ENCODE measurements at regions not wholly inside any gene's neighbourhood (a gene's known extent, or its start where the extent isn't known, plus 50 kb on each side); places are given as distances from the start of the nearest gene placed in this dataset.

DNA sequence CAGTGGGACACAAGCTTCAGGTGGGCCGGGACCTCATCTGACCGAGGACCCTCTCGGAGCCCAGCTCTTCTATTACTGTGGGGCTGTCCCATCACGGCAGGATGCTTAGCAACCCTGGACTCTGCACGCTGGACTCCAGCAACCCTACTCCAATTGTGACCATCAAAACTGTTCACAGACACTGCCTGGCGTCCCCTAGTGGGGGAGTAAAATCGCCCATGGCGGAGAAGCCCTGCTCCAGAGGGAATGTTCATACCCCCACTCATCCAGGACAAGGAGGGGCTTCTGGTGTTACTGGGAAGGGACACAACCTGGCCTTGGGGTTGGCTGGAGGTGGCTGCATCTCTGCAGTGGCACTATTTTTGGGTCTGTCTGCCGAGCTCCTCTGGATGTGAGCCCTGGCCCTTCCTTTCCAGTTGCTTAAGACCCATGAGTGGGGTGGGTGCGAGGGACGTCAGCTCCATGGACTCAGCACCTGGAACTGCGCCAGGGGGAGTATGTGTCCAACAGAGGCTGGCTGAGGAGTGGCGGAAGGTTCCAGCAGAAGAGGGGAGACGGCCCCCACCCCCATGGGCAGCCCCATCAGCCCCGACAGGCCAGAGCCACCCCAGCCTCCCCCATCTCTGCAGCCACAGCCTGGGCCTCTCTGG is 103.8 kb downstream of the RFLNA start:
- Mint-ChIP-seq H3K27ac (peak overlapping the region in 1 of 2 donors; percentile 10), H3K36me3 (ENCODE audit: insufficient read depth) (peaks cover 26% of the 10 kb centered on the region), H3K4me1 (ENCODE audit: low read depth in 2 of 2) (peaks cover 10 to 11% of the 10 kb centered on the region in 2 donors), H3K4me3 (no peak overlapping the region), H3K27me3 (no peaks in the 10 kb centered on the region), H3K9me3 (no peaks in the 10 kb centered on the region)
- no peak for DNase-seq
- ATAC-seq (replicated peaks): no peak

- Mint-ChIP-seq H3K9me3 (no peaks in the 10 kb centered on the region), H3K4me1 (ENCODE audit: low read depth in 2 of 2) (peaks cover 7 to 12% of the 10 kb centered on the region in 2 donors), H3K27ac (peak overlapping the region in 1 of 2 donors; percentile 63), H3K36me3 (ENCODE audit: insufficient read depth) (peaks cover 22% of the 10 kb centered on the region), H3K27me3 (no peaks in the 10 kb centered on the region), H3K4me3 (no peak overlapping the region)
- no peak for ATAC-seq (replicated peaks)
- DNase-seq: no peak
Measured at GRCh38 chr12:124397807-124398577, 103.1 kb downstream of the RFLNA start.

DNA sequence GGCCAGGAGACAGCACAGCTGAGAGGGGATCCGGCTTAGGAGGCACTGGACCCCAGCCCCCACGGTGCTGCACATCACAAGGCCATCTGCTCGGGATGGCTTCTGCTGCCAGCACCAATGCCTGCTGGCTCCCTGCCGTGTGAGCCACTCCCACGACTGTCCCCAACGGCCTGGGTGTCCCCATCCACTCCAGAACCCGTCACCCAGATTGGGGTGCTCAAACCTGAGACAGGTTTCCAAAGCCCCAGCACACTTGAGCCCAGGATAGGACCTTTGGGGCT is 102.4 kb downstream of the RFLNA start:
- no peak overlapping the region for H3K4me3 Mint-ChIP-seq
- no peak for ATAC-seq (replicated peaks)
- H3K27ac Mint-ChIP-seq: peak overlapping the region in 1 of 2 donors; percentile 63
- H3K27me3 Mint-ChIP-seq: no peaks in the 10 kb centered on the region
- peaks cover 24% of the 10 kb centered on the region for H3K36me3 Mint-ChIP-seq (ENCODE audit: insufficient read depth)
- H3K9me3 Mint-ChIP-seq: no peaks in the 10 kb centered on the region
- H3K4me1 Mint-ChIP-seq (ENCODE audit: low read depth in 2 of 2): peaks cover 7 to 12% of the 10 kb centered on the region in 2 donors
- no peak for DNase-seq

DNA sequence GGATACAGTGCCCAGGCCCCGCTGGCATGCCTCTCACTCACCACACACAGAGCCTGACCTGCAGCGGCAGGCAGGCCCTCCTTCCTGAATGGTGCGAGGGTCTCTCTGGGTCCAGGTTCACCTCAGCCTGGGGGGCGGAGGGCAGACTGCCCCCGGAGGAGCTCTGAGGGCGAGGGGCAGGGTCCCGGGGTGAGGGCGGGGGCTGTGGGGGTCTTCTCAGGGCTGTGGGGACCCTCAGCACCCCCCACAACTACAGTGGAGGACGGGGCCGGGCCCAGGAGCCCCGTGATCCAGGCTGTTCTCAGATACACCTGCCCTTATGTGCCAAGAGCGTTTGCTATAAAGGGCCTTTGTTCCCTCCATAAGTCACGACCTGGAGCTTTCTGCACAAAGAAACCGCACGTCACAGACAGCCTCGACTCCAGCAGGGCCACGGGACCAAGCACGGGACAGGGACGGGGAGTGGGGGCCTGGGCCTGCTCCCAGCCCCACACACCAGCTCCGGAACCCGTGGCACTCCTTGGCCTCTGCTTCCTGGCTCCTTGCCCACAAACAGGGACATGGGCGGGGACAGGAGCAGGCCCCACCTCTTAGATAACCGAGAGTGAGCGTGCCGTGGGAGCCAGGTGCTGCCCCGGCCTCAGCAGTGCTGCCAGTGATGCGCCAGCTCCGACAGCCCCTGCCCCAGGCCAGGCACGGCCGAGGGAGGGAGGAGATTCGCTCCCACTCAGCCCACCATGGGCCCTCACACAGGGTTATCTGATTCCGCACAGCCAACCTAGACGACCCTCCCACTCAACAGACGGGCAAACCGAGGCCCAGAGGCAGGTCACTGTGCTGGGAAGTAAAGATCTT is 101.9 kb downstream of the RFLNA start:
- Mint-ChIP-seq H3K27ac (peak overlapping the region in 1 of 2 donors; percentile 63), H3K27me3 (no peaks in the 10 kb centered on the region), H3K36me3 (ENCODE audit: insufficient read depth) (peaks cover 21% of the 10 kb centered on the region), H3K9me3 (no peaks in the 10 kb centered on the region), H3K4me1 (ENCODE audit: low read depth in 2 of 2) (peaks cover 10 to 15% of the 10 kb centered on the region in 2 donors), H3K4me3 (no peak overlapping the region)
- DNase-seq (no peak), ATAC-seq (replicated peaks) (no peak)

DNA sequence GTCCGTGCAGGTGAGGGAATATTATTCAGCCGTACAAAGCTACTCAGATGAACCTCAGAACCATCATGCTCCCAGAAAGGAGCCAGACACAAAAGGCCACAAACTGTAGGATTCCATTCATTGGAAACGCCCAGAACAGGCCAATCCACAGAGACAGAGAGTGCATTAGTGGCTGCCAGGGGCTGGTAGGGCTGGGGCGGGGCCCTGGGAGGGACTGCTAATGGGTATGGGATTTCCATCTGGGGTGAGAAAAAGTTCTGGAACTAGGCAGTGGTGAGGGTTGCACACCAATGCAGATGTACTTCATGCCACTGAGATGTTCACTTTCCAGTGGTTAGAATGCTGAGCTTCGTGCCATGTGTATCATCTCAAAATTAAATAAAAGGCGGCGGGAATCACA is 101.1 kb downstream of the RFLNA start:
- Mint-ChIP-seq H3K4me1 (ENCODE audit: low read depth in 2 of 2) (peaks cover 14 to 21% of the 10 kb centered on the region in 2 donors), H3K27me3 (no peaks in the 10 kb centered on the region), H3K27ac (no peak overlapping the region), H3K36me3 (ENCODE audit: insufficient read depth) (peaks cover 27% of the 10 kb centered on the region), H3K4me3 (no peak overlapping the region), H3K9me3 (no peaks in the 10 kb centered on the region)
- DNase-seq (no peak), ATAC-seq (replicated peaks) (no peak)

- Mint-ChIP-seq H3K4me3 (no peak overlapping the region), H3K27me3 (no peaks in the 10 kb centered on the region), H3K9me3 (no peaks in the 10 kb centered on the region), H3K4me1 (ENCODE audit: low read depth in 2 of 2) (peaks cover 14 to 18% of the 10 kb centered on the region in 2 donors), H3K36me3 (ENCODE audit: insufficient read depth) (peaks cover 24% of the 10 kb centered on the region), H3K27ac (no peak overlapping the region)
- DNase-seq: no peak
- no peak for ATAC-seq (replicated peaks)
Measured at GRCh38 chr12:124395284-124395752, 100.4 kb downstream of the RFLNA start.

GRCh38 chr12:124394462-124395128 is 99.7 kb downstream of the RFLNA start:
- Mint-ChIP-seq H3K36me3 (ENCODE audit: insufficient read depth) (peaks cover 24% of the 10 kb centered on the region), H3K27me3 (no peaks in the 10 kb centered on the region), H3K9me3 (no peaks in the 10 kb centered on the region), H3K4me3 (no peak overlapping the region), H3K4me1 (ENCODE audit: low read depth in 2 of 2) (peaks cover 14 to 23% of the 10 kb centered on the region in 2 donors), H3K27ac (peak overlapping the region in 1 of 2 donors; percentile 67)
- ATAC-seq (replicated peaks) (no peak), DNase-seq (no peak)

- Mint-ChIP-seq H3K27me3 (no peaks in the 10 kb centered on the region), H3K4me3 (no peak overlapping the region), H3K4me1 (ENCODE audit: low read depth in 2 of 2) (peaks cover 14 to 19% of the 10 kb centered on the region in 2 donors), H3K27ac (peak overlapping the region in 1 of 2 donors; percentile 67), H3K36me3 (ENCODE audit: insufficient read depth) (peaks cover 18% of the 10 kb centered on the region), H3K9me3 (no peaks in the 10 kb centered on the region)
- DNase-seq: no peak
- ATAC-seq (replicated peaks): no peak
Measured at GRCh38 chr12:124393831-124394230, 98.9 kb downstream of the RFLNA start.

- Mint-ChIP-seq H3K4me3 (no peak overlapping the region), H3K27ac (peak overlapping the region; percentile 67 to 73), H3K36me3 (ENCODE audit: insufficient read depth) (peaks cover 18% of the 10 kb centered on the region), H3K9me3 (no peaks in the 10 kb centered on the region), H3K27me3 (no peaks in the 10 kb centered on the region), H3K4me1 (ENCODE audit: low read depth in 2 of 2) (peaks cover 14 to 19% of the 10 kb centered on the region in 2 donors)
- DNase-seq: no peak
- no peak for ATAC-seq (replicated peaks)
Measured at GRCh38 chr12:124393414-124393790, 98.5 kb downstream of the RFLNA start.

GRCh38 chr12:124392667-124393413 is 97.9 kb downstream of the RFLNA start:
- DNase-seq (no peak), ATAC-seq (replicated peaks) (no peak)
- Mint-ChIP-seq H3K4me1 (ENCODE audit: low read depth in 2 of 2) (peaks cover 14 to 19% of the 10 kb centered on the region in 2 donors), H3K9me3 (no peaks in the 10 kb centered on the region), H3K27ac (peak overlapping the region; percentile 67 to 73), H3K4me3 (no peak overlapping the region), H3K36me3 (ENCODE audit: insufficient read depth) (peaks cover 18% of the 10 kb centered on the region), H3K27me3 (no peaks in the 10 kb centered on the region)

GRCh38 chr12:124392271-124392666 is 97.4 kb downstream of the RFLNA start:
- H3K36me3 Mint-ChIP-seq (ENCODE audit: insufficient read depth): peaks cover 18% of the 10 kb centered on the region
- no peaks in the 10 kb centered on the region for H3K27me3 Mint-ChIP-seq
- H3K4me1 Mint-ChIP-seq (ENCODE audit: low read depth in 2 of 2): peaks cover 14 to 19% of the 10 kb centered on the region in 2 donors
- DNase-seq: no peak
- H3K27ac Mint-ChIP-seq: peak overlapping the region; percentile 73 to 86
- H3K9me3 Mint-ChIP-seq: no peaks in the 10 kb centered on the region
- no peak for ATAC-seq (replicated peaks)
- peak overlapping the region in 1 of 2 donors; percentile 43 for H3K4me3 Mint-ChIP-seq

DNA sequence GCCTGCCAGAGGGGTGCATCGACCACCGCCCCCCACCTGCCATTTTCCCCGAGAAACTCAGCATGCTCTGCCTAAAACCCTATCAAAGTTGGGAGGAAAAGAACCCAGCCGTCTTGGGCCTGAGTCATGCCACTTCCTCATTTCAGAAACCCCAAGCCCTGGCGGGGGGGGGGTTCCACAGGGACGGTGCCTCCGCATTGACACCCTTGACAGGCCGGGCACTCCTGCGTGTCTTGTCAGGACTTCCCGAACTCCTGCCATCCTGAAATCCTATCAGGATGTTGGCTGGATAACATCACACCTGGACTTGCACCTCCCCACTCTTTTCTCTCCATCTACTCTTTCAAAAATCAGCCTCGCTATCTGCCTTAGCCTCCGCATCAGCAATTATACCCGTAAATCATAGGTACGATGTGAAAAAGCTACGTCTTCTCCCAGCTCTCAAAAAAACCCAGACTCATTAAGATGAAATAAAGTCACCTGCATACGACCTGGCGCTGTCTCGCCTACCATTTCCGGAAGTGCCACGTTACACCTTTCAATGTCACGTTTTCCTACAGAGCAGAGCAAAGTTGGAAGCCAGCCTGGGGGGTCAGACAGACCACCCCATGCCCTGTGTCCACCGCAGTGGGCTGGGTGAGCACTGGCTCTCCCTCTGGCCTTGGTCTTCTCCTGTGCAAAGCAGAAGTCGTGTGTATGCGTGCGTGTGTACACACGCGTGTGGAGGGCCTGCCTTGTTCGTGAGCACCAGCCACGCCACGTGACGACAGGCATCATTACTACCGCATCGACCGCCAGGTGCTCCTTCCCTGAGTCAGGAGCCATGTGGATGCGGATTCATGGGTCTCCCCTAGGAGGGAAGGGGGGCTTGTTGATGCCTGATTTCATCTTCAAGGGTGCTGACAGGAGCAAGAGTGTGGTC is 96.7 kb downstream of the RFLNA start:
- Mint-ChIP-seq H3K27me3 (no peaks in the 10 kb centered on the region), H3K27ac (peak overlapping the region; percentile 86), H3K4me3 (peak overlapping the region; percentile 9 to 73), H3K9me3 (no peaks in the 10 kb centered on the region), H3K36me3 (ENCODE audit: insufficient read depth) (peaks cover 17% of the 10 kb centered on the region), H3K4me1 (ENCODE audit: low read depth in 2 of 2) (peaks cover 14 to 19% of the 10 kb centered on the region in 2 donors)
- ATAC-seq (replicated peaks) (no peak), DNase-seq (no peak)
